ENCODE measurements at regions not wholly inside any gene's neighbourhood (a gene's known extent, or its start where the extent isn't known, plus 50 kb on each side); places are given as distances from the start of the nearest gene placed in this dataset.

- ChIA-PET CTCF (ENCODE audit: unreplicated experiment) (no interaction called here), POLR2A (no interaction called here)
- no peak overlapping the region for H3K4me3 ChIP-seq (ENCODE audit: low read depth, low read length, poor library complexity, severe bottlenecking)
- no peaks in the 10 kb centered on the region for H3K79me2 ChIP-seq (ENCODE audit: insufficient read depth, low read depth, low read length)
- DNase-seq (ENCODE audit: low spot score), result no peak
- intact Hi-C loops (cut with micrococcal nuclease; ENCODE audit: unreplicated experiment), result no loop called here
- no peak overlapping the region for H2AFZ ChIP-seq (ENCODE audit: low read length)
- no peaks in the 10 kb centered on the region for H4K20me1 ChIP-seq (ENCODE audit: insufficient read depth, low read length)
- H3K9me2 ChIP-seq (ENCODE audit: insufficient read depth, low read length), result no peaks in the 10 kb centered on the region
- no peaks in the 10 kb centered on the region for H3K36me3 ChIP-seq (ENCODE audit: insufficient read depth, low read length)
- no TSS peak for BruUV-seq (replicated peaks)
- TF ChIP-seq CTCF (conservative IDR thresholded peaks at IDR 0.05; ENCODE audit: low read length), result no peak
- TF ChIP-seq EZH2phosphoT487 (IDR thresholded peaks at IDR 0.05; ENCODE audit: borderline replicate concordance, low read depth, low read length), result no peak
- no peak overlapping the region for H3K27ac ChIP-seq (ENCODE audit: low read depth, low read length, poor library complexity, severe bottlenecking)
- H3K9me3 ChIP-seq (ENCODE audit: low read length), result no peaks in the 10 kb centered on the region
- no peak overlapping the region for H3K4me2 ChIP-seq (ENCODE audit: low read length)
- H3K4me1 ChIP-seq (ENCODE audit: insufficient read depth, low read length, poor library complexity, severe bottlenecking), result no peaks in the 10 kb centered on the region
Observed at GRCh38 chr15:97057503-97057902, 727.0 kb downstream of the NR2F2 start.

- H3K9me3 ChIP-seq (ENCODE audit: low read length), result no peaks in the 10 kb centered on the region
- no peaks in the 10 kb centered on the region for H3K4me1 ChIP-seq (ENCODE audit: insufficient read depth, low read length, poor library complexity, severe bottlenecking)
- ChIA-PET CTCF (ENCODE audit: unreplicated experiment) (no interaction called here), POLR2A (no interaction called here)
- H4K20me1 ChIP-seq (ENCODE audit: insufficient read depth, low read length), result no peaks in the 10 kb centered on the region
- no peaks in the 10 kb centered on the region for H3K36me3 ChIP-seq (ENCODE audit: insufficient read depth, low read length)
- intact Hi-C loops (cut with micrococcal nuclease; ENCODE audit: unreplicated experiment), result no loop called here
- no peak overlapping the region for H2AFZ ChIP-seq (ENCODE audit: low read length)
- no peak overlapping the region for H3K4me2 ChIP-seq (ENCODE audit: low read length)
- no peaks in the 10 kb centered on the region for H3K9me2 ChIP-seq (ENCODE audit: insufficient read depth, low read length)
- TF ChIP-seq EZH2phosphoT487 (IDR thresholded peaks at IDR 0.05; ENCODE audit: borderline replicate concordance, low read depth, low read length), result no peak
- TF ChIP-seq CTCF (conservative IDR thresholded peaks at IDR 0.05; ENCODE audit: low read length), result no peak
- no peak overlapping the region for H3K4me3 ChIP-seq (ENCODE audit: low read depth, low read length, poor library complexity, severe bottlenecking)
- no peak for DNase-seq (ENCODE audit: low spot score)
- BruUV-seq (replicated peaks), result no TSS peak
- H3K79me2 ChIP-seq (ENCODE audit: insufficient read depth, low read depth, low read length), result no peaks in the 10 kb centered on the region
- H3K27ac ChIP-seq (ENCODE audit: low read depth, low read length, poor library complexity, severe bottlenecking), result no peak overlapping the region
Observed at GRCh38 chr15:97059281-97059680, 728.8 kb downstream of the NR2F2 start.

- no peaks in the 10 kb centered on the region for H3K36me3 ChIP-seq (ENCODE audit: insufficient read depth, low read length)
- no peak for TF ChIP-seq EZH2phosphoT487 (IDR thresholded peaks at IDR 0.05; ENCODE audit: borderline replicate concordance, low read depth, low read length)
- TF ChIP-seq CTCF (conservative IDR thresholded peaks at IDR 0.05; ENCODE audit: low read length), result no peak
- no peak overlapping the region for H3K4me3 ChIP-seq (ENCODE audit: low read depth, low read length, poor library complexity, severe bottlenecking)
- intact Hi-C loops (cut with micrococcal nuclease; ENCODE audit: unreplicated experiment), result no loop called here
- ChIA-PET CTCF (ENCODE audit: unreplicated experiment) (no interaction called here), POLR2A (no interaction called here)
- no peaks in the 10 kb centered on the region for H3K9me2 ChIP-seq (ENCODE audit: insufficient read depth, low read length)
- H3K27ac ChIP-seq (ENCODE audit: low read depth, low read length, poor library complexity, severe bottlenecking), result no peak overlapping the region
- no peaks in the 10 kb centered on the region for H4K20me1 ChIP-seq (ENCODE audit: insufficient read depth, low read length)
- H3K79me2 ChIP-seq (ENCODE audit: insufficient read depth, low read depth, low read length), result no peaks in the 10 kb centered on the region
- no TSS peak for BruUV-seq (replicated peaks)
- no peaks in the 10 kb centered on the region for H3K4me1 ChIP-seq (ENCODE audit: insufficient read depth, low read length, poor library complexity, severe bottlenecking)
- H2AFZ ChIP-seq (ENCODE audit: low read length), result no peak overlapping the region
- H3K9me3 ChIP-seq (ENCODE audit: low read length), result no peaks in the 10 kb centered on the region
- no peak overlapping the region for H3K4me2 ChIP-seq (ENCODE audit: low read length)
- DNase-seq (ENCODE audit: low spot score), result no peak
Observed at GRCh38 chr15:97061392-97061791, 730.9 kb downstream of the NR2F2 start.
